H1 (cell line): ENCODE measurements at regions not wholly inside any gene's neighbourhood (a gene's known extent, or its start where the extent isn't known, plus 50 kb on each side); places are given as distances from the start of the nearest gene placed in this dataset.

Experiments
- CTCF ChIA-PET: fragments of 300-600 bp; sonication (Branson Sonifier 250); formaldehyde crosslinking; loops from one replicate; lab custom pipeline; 2021; ENCODE audit not compliant: partially characterized antibody; lab: Charles Lee
- POLR2A ChIA-PET: fragments of 300-600 bp; sonication (Branson Sonifier 250); formaldehyde crosslinking; loops from one replicate; lab custom pipeline; 2021; ENCODE audit warnings: inconsistent platforms; ENCODE audit not compliant: partially characterized antibody; lab: Charles Lee
- DNase-seq, 2 experiments: peaks; one replicate each; pipeline versions ENCODE4 v3.0.0 to v3.0.0-alpha.2; 2010 to 2022; ENCODE audit warnings: low spot score in 2 of 2, low read depth in 1 of 2, mixed read lengths in 1 of 2
- FAIRE-seq: peaks from 2 replicates; lab custom pipeline; 2011; peaks lifted over from hg19 to GRCh38; lab: Jason Lieb, UNC
- H2AFZ ChIP-seq: 2 replicates; pipeline ENCODE4 v1.8.1; 2012; ENCODE audit warnings: low read length, inconsistent platforms
- H2AK5ac ChIP-seq: 2 replicates; pipeline ENCODE4 v1.6.1; 2013; ENCODE audit warnings: low read depth, low read length
- H2BK120ac ChIP-seq: replicated peaks from 2 replicates; pipeline ENCODE3; 2013; ENCODE audit warnings: low read depth, low read length, inconsistent platforms
- H2BK12ac ChIP-seq: 2 replicates; pipeline ENCODE4 v1.6.1; 2013; ENCODE audit warnings: low read depth, low read length
- H2BK15ac ChIP-seq: 2 replicates; pipeline ENCODE4 v1.6.1; 2013; ENCODE audit warnings: low read length
- H2BK20ac ChIP-seq: 2 replicates; pipeline ENCODE4 v1.6.1; 2013; ENCODE audit warnings: low read length
- H2BK5ac ChIP-seq: 2 replicates; pipeline ENCODE4 v1.6.1; 2013; ENCODE audit warnings: low read depth, low read length
- H3K14ac ChIP-seq: 2 replicates; pipeline ENCODE4 v1.6.1; 2013; ENCODE audit warnings: inconsistent platforms; ENCODE audit not compliant: insufficient read length
- H3K18ac ChIP-seq: 2 replicates; pipeline ENCODE4 v1.6.1; 2013; ENCODE audit warnings: low read length; ENCODE audit errors: extremely low read depth
- H3K23ac ChIP-seq: 2 replicates; pipeline ENCODE4 v1.6.1; 2013; ENCODE audit warnings: inconsistent platforms; ENCODE audit not compliant: insufficient read length
- H3K23me2 ChIP-seq: 2 replicates; pipeline ENCODE4 v1.6.1; 2013; ENCODE audit warnings: low read depth, low read length
- H3K27ac ChIP-seq: 2 replicates; pipeline ENCODE4 v1.6.1; 2011; ENCODE audit warnings: low read depth, low read length, inconsistent platforms
- H3K27me3 ChIP-seq, 4 experiments: replicated peaks in 1 of 4; 1 replicate in 1 of 4; 2 replicates in 3 of 4; pipeline versions ENCODE4 v1.6.1 to v1.8.1; 2011 to 2013; ENCODE audit warnings: low read length in 3 of 4, mild to moderate bottlenecking in 3 of 4, inconsistent platforms in 2 of 4, mixed read lengths in 2 of 4, moderate library complexity in 1 of 4; ENCODE audit not compliant: control insufficient read depth in 3 of 4, insufficient read depth in 3 of 4; ENCODE audit errors: extremely low read depth in 1 of 4
- H3K36me3 ChIP-seq, 4 experiments: 2 replicates each; pipeline versions ENCODE4 v1.6.1 to v1.8.1; 2011 to 2013; ENCODE audit warnings: mild to moderate bottlenecking in 4 of 4, low read length in 3 of 4, moderate library complexity in 2 of 4, control low read depth in 1 of 4, inconsistent platforms in 1 of 4; ENCODE audit not compliant: insufficient read depth in 4 of 4, control insufficient read depth in 2 of 4
- H3K4ac ChIP-seq: replicated peaks from 2 replicates; pipeline ENCODE3; 2013; ENCODE audit warnings: low read length, low read depth, mixed read lengths, inconsistent platforms; ENCODE audit not compliant: insufficient read length
- H3K4me1 ChIP-seq, 4 experiments: replicated peaks in 1 of 4; 1 replicate in 1 of 4; 2 replicates in 3 of 4; pipeline versions ENCODE4 v1.6.1 to v1.8.1; 2011 to 2013; ENCODE audit warnings: low read length in 3 of 4, inconsistent platforms in 2 of 4, mixed read lengths in 1 of 4; ENCODE audit not compliant: insufficient read depth in 4 of 4, control insufficient read depth in 3 of 4
- H3K4me2 ChIP-seq, 2 experiments: 2 replicates each; pipeline versions ENCODE4 v1.6.1 to v1.8.1; 2011 to 2013; ENCODE audit warnings: low read depth in 2 of 2, low read length in 2 of 2, control low read depth in 1 of 2, inconsistent platforms in 1 of 2, mild to moderate bottlenecking in 1 of 2; ENCODE audit not compliant: insufficient read depth in 1 of 2
- H3K4me3 ChIP-seq, 4 experiments: fragments of 200-600, 300-600 bp in 1 of 4; sonication (generic), shearing (Covaris generic), sonication (Bioruptor Twin) in 1 of 4; 2 replicates each; pipeline versions ENCODE4 v1.5.1 to v1.8.1; 2011 to 2016; ENCODE audit warnings: low read length in 4 of 4, low read depth in 3 of 4, control low read depth in 2 of 4, inconsistent platforms in 2 of 4, mild to moderate bottlenecking in 2 of 4, mixed read lengths in 1 of 4, moderate library complexity in 1 of 4; ENCODE audit not compliant: insufficient read depth in 2 of 4; ENCODE audit errors: extremely low read depth in 1 of 4
- H3K56ac ChIP-seq: replicated peaks from 2 replicates; pipeline ENCODE3; 2013; ENCODE audit warnings: low read depth, mild to moderate bottlenecking, mixed read lengths, low read length, inconsistent platforms; ENCODE audit not compliant: insufficient read length
- H3K79me1 ChIP-seq: 2 replicates; pipeline ENCODE4 v1.6.1; 2013; ENCODE audit warnings: low read depth, low read length, control low read depth
- H3K79me2 ChIP-seq, 2 experiments: 2 replicates each; pipeline versions ENCODE4 v1.6.1 to v1.8.1; 2012 to 2013; ENCODE audit warnings: low read length in 2 of 2, mild to moderate bottlenecking in 2 of 2, inconsistent platforms in 1 of 2; ENCODE audit not compliant: insufficient read depth in 2 of 2, control insufficient read depth in 1 of 2
- H3K9ac ChIP-seq, 4 experiments: replicated peaks in 1 of 4; 1 replicate in 1 of 4; 2 replicates in 3 of 4; pipeline versions ENCODE4 v1.6.1 to v1.8.1; 2011 to 2013; ENCODE audit warnings: low read depth in 3 of 4, low read length in 3 of 4, control low read depth in 2 of 4, mild to moderate bottlenecking in 2 of 4, moderate library complexity in 2 of 4, inconsistent platforms in 1 of 4; ENCODE audit errors: extremely low read depth in 1 of 4
- H3K9me3 ChIP-seq, 2 experiments: 2 replicates each; pipeline versions ENCODE4 v1.6.1 to v1.8.1; 2012 to 2013; ENCODE audit warnings: mild to moderate bottlenecking in 2 of 2, moderate library complexity in 2 of 2, control low read depth in 1 of 2, inconsistent platforms in 1 of 2, low read depth in 1 of 2, low read length in 1 of 2, mixed read lengths in 1 of 2; ENCODE audit not compliant: insufficient read depth in 2 of 2
- H4K20me1 ChIP-seq, 2 experiments: replicated peaks in 1 of 2; 2 replicates each; pipeline versions ENCODE3 to v1.8.1; 2011 to 2013; ENCODE audit warnings: inconsistent platforms in 2 of 2, low read length in 2 of 2, mild to moderate bottlenecking in 1 of 2; ENCODE audit not compliant: insufficient read depth in 2 of 2, control insufficient read depth in 1 of 2
- H4K5ac ChIP-seq: 2 replicates; pipeline ENCODE4 v1.6.1; 2013; ENCODE audit warnings: low read length, low read depth, mixed read lengths, inconsistent platforms; ENCODE audit not compliant: insufficient read length
- H4K8ac ChIP-seq: 2 replicates; pipeline ENCODE4 v1.8.0; 2013; ENCODE audit warnings: mild to moderate bottlenecking, moderate library complexity, low read length, inconsistent platforms; ENCODE audit not compliant: insufficient read depth; ENCODE audit errors: extremely low read depth
- H4K91ac ChIP-seq: replicated peaks from 2 replicates; pipeline ENCODE3; 2013; ENCODE audit warnings: low read length, mixed read lengths, inconsistent platforms; ENCODE audit not compliant: insufficient read length
- ATF2 ChIP-seq: IDR thresholded peaks from 2 replicates; pipeline ENCODE4 v1.6.1; 2012; ENCODE audit warnings: low read length, inconsistent platforms
- BRCA1 ChIP-seq: IDR thresholded peaks from 2 replicates; pipeline ENCODE4 v1.6.1; 2012; ENCODE audit warnings: low read depth, low read length, improper control_type of control experiment
- KDM1A ChIP-seq: fragments of 200-600, 300-600 bp; sonication (generic); IDR thresholded peaks from 2 replicates; pipeline ENCODE4 v1.7.1; 2016; ENCODE audit warnings: mild to moderate bottlenecking, low read length, borderline replicate concordance
- MAFK ChIP-seq: IDR thresholded peaks from 2 replicates; pipeline ENCODE4 v1.6.1; 2012; ENCODE audit warnings: low read depth, mild to moderate bottlenecking, improper control_type of control experiment, low read length
- SP1 ChIP-seq: IDR thresholded peaks from 2 replicates; pipeline ENCODE4 v1.6.1; 2011; ENCODE audit warnings: low read depth, low read length
- SP2 ChIP-seq: IDR thresholded peaks from 2 replicates; pipeline ENCODE4 v1.6.1; 2012; ENCODE audit warnings: mild to moderate bottlenecking, low read length, inconsistent platforms
- WGBS, 2 experiments: shearing (Covaris generic) in 1 of 2; methylation state at CpG; one replicate each; pipeline versions ENCODE4 v1.1.6 to v1.1.7; 2013 to 2015; ENCODE audit warnings: low lambda C conversion rate in 2 of 2, mixed read lengths in 2 of 2, inconsistent platforms in 1 of 2, low coverage in 1 of 2, missing lambda C conversion rate in 1 of 2; ENCODE audit not compliant: insufficient replicate concordance in 2 of 2, insufficient coverage in 1 of 2, insufficient read length in 1 of 2; ENCODE audit errors: extremely low coverage in 1 of 2, missing lambda C conversion rate in 1 of 2; 5-methylcytosine and 5-hydroxymethylcytosine counted together

- no peak overlapping the region for H3K4me2 ChIP-seq
- H2BK12ac ChIP-seq, result no peak overlapping the region
- TF ChIP-seq KDM1A (no peak), SP2 (no peak), ATF2 (no peak), SP1 (no peak), BRCA1 (no peak), MAFK (no peak)
These were observed 176.9 kb upstream of the CD180 start for GRCh38 chr5:67373518-67373917.

More at GRCh38 chr5:67373518-67373917, 176.9 kb upstream of the CD180 start:
- no peak overlapping the region for H4K5ac ChIP-seq
- CTCF ChIA-PET, result no interaction called here
- 69% methylated on average over 1 of the region's 1 CpG; no CpG with 5 or more reads in 1 of the 2 experiments for WGBS, 2 experiments
- no peak overlapping the region for H3K4ac ChIP-seq
- H3K14ac ChIP-seq, result no peak overlapping the region
- FAIRE-seq (no peak), DNase-seq (no peak)
- H3K9me3 ChIP-seq, result no peaks in the 10 kb centered on the region
- no peak overlapping the region for H2AK5ac ChIP-seq
- H3K27me3 ChIP-seq, result no peaks in the 10 kb centered on the region
- H4K91ac ChIP-seq, result no peak overlapping the region
- no peak overlapping the region for H4K8ac ChIP-seq
- H3K56ac ChIP-seq, result no peak overlapping the region
- no peak overlapping the region for H3K23ac ChIP-seq
- no peak overlapping the region for H2BK20ac ChIP-seq
- no peak overlapping the region for H2BK120ac ChIP-seq
- no peaks in the 10 kb centered on the region for H3K4me1 ChIP-seq
- no peak overlapping the region for H2AFZ ChIP-seq
- no peaks in the 10 kb centered on the region for H3K36me3 ChIP-seq
- no peak overlapping the region for H3K4me3 ChIP-seq
- H4K20me1 ChIP-seq, result no peaks in the 10 kb centered on the region
- no peak overlapping the region for H2BK5ac ChIP-seq
- H2BK15ac ChIP-seq, result no peak overlapping the region
- no peaks in the 10 kb centered on the region for H3K79me1 ChIP-seq
- H3K79me2 ChIP-seq, result no peaks in the 10 kb centered on the region
- POLR2A ChIA-PET, result no interaction called here
- no peak overlapping the region for H3K18ac ChIP-seq
- H3K27ac ChIP-seq, result no peak overlapping the region
- H3K9ac ChIP-seq, result no peak overlapping the region
- no peaks in the 10 kb centered on the region for H3K23me2 ChIP-seq
